Sigmoid colon (tissue), 4 donors: ENCODE measurements at regions not wholly inside any gene's neighbourhood (a gene's known extent, or its start where the extent isn't known, plus 50 kb on each side); places are given as distances from the start of the nearest gene placed in this dataset.

ENCODE experiments used
- CTCF ChIP-seq, 4 experiments: fragments of 450-650 bp in 3 of 4; fragments of 200-600 bp in 1 of 4; IDR thresholded peaks; one replicate each; pipeline ENCODE4 v1.5.1; 2016 to 2019; ENCODE audit warnings: antibody characterized with exemption in 4 of 4, mild to moderate bottlenecking in 3 of 4, moderate library complexity in 2 of 4
- EP300 ChIP-seq, 4 donors: sonication (generic); formaldehyde crosslinking; IDR thresholded peaks; one replicate each; pipeline ENCODE4 v1.6.1; 2017; ENCODE audit warnings: antibody characterized with exemption in 4 of 4

- TF ChIP-seq EP300 (IDR thresholded peaks at IDR 0.05), result no peak
- no peak for TF ChIP-seq CTCF (IDR thresholded peaks at IDR 0.05)
Observed at GRCh38 chr13:107834281-107834680, 381.1 kb downstream of the LIG4 start.
